PC-9 (cell line): ENCODE measurements at regions not wholly inside any gene's neighbourhood (a gene's known extent, or its start where the extent isn't known, plus 50 kb on each side); places are given as distances from the start of the nearest gene placed in this dataset.

Experiments
- BruUV-seq: library from RNA; stranded (reverse); fragments of 400-500 nt; replicated peaks from 2 replicates; lab custom pipeline; 2021; lab: Mats Ljungman, UMichigan
- CTCF ChIA-PET: fragments of 300-600 bp; sonication (Branson Sonifier 250); formaldehyde crosslinking; loops from one replicate; lab custom pipeline; 2022; ENCODE audit warnings: antibody characterized with exemption; lab: Charles Lee
- POLR2A ChIA-PET: fragments of 300-600 bp; sonication (Branson Sonifier 250); formaldehyde crosslinking; loops from one replicate; lab custom pipeline; 2022; ENCODE audit warnings: antibody characterized with exemption; ENCODE audit not compliant: unreplicated experiment; lab: Charles Lee
- DNase-seq, 2 experiments: peaks; one replicate each; pipeline versions ENCODE4 v3.0.0 to v3.0.0-alpha.2; 2015 to 2022; ENCODE audit warnings: mixed read lengths in 1 of 2
- H2AFZ ChIP-seq: fragments of 200-600 bp; sonication (generic); 2 replicates; pipeline ENCODE4 v1.8.1; 2017; ENCODE audit warnings: antibody characterized with exemption
- H3F3A ChIP-seq: fragments of 200-600 bp; sonication (generic); 2 replicates; pipeline ENCODE4 v1.8.1; 2017; ENCODE audit warnings: antibody characterized with exemption, mild to moderate bottlenecking, low read depth; ENCODE audit not compliant: insufficient read depth
- H3K27ac ChIP-seq: fragments of 200-600 bp; sonication (generic); 2 replicates; pipeline ENCODE4 v1.6.1; 2016; ENCODE audit warnings: mixed run types
- H3K27me3 ChIP-seq: fragments of 200-600 bp; sonication (generic); 2 replicates; pipeline ENCODE4 v1.6.1; 2016; ENCODE audit warnings: low read depth, mixed run types; ENCODE audit not compliant: insufficient read depth
- H3K36me3 ChIP-seq: fragments of 200-600 bp; sonication (generic); 2 replicates; pipeline ENCODE4 v1.6.1; 2016; ENCODE audit warnings: low read depth, mixed run types
- H3K4me1 ChIP-seq: fragments of 200-600 bp; sonication (generic); replicated peaks from 2 replicates; pipeline ENCODE4 v1.6.1; 2016; ENCODE audit warnings: mixed run types; ENCODE audit not compliant: insufficient read depth
- H3K4me2 ChIP-seq: fragments of 200-600 bp; sonication (generic); 2 replicates; pipeline ENCODE4 v1.6.1; 2017; ENCODE audit warnings: mixed run types
- H3K4me3 ChIP-seq: fragments of 200-600 bp; sonication (generic); 2 replicates; pipeline ENCODE4 v1.6.1; 2016; ENCODE audit warnings: mixed run types
- H3K79me2 ChIP-seq: fragments of 200-600 bp; sonication (generic); 2 replicates; pipeline ENCODE4 v1.6.1; 2017; ENCODE audit warnings: low read depth, mixed run types
- H3K9me2 ChIP-seq: fragments of 200-600 bp; sonication (generic); 2 replicates; pipeline ENCODE4 v1.8.1; 2017; ENCODE audit warnings: mild to moderate bottlenecking; ENCODE audit not compliant: insufficient read depth
- H3K9me3 ChIP-seq: fragments of 200-600 bp; sonication (generic); 2 replicates; pipeline ENCODE4 v1.8.1; 2016; ENCODE audit warnings: low read depth; ENCODE audit not compliant: insufficient read depth
- H4K20me1 ChIP-seq: fragments of 200-600 bp; sonication (generic); 2 replicates; pipeline ENCODE4 v1.8.1; 2017; ENCODE audit not compliant: insufficient read depth
- CTCF ChIP-seq: fragments of 200-600 bp; sonication (generic); conservative IDR thresholded peaks from 2 replicates; pipeline ENCODE4 v1.6.1; 2017; ENCODE audit warnings: mixed run types, antibody characterized with exemption, mild to moderate bottlenecking, moderate library complexity
- EZH2 ChIP-seq: fragments of 200-600 bp; sonication (generic); IDR thresholded peaks from 2 replicates; pipeline ENCODE4 v1.8.0; 2017; ENCODE audit warnings: antibody characterized with exemption, low read depth
- intact Hi-C: fragments of 100-400 bp; cut with micrococcal nuclease; formaldehyde crosslinking; loops from one replicate; pipeline ENCODE4 v1.10.0; 2022; ENCODE audit not compliant: unreplicated experiment

- TF ChIP-seq CTCF (no peak), EZH2 (no peak)
- H3K9me3 ChIP-seq, result no peaks in the 10 kb centered on the region
- intact Hi-C loops, result no loop called here
- H3F3A ChIP-seq, result no peaks in the 10 kb centered on the region
- no peaks in the 10 kb centered on the region for H3K4me1 ChIP-seq
- no peak overlapping the region for H3K4me3 ChIP-seq
- H3K4me2 ChIP-seq, result no peak overlapping the region
- POLR2A ChIA-PET, result no interaction called here
- CTCF ChIA-PET, result no interaction called here
- H3K27ac ChIP-seq, result no peak overlapping the region
- H3K27me3 ChIP-seq, result no peaks in the 10 kb centered on the region
- no peaks in the 10 kb centered on the region for H3K9me2 ChIP-seq
- no peak overlapping the region for H2AFZ ChIP-seq
- no TSS peak for BruUV-seq
- no peak for DNase-seq
- H3K36me3 ChIP-seq, result no peaks in the 10 kb centered on the region
- no peaks in the 10 kb centered on the region for H4K20me1 ChIP-seq
- no peaks in the 10 kb centered on the region for H3K79me2 ChIP-seq
Measured at GRCh38 chr15:25180606-25181292, 226.0 kb downstream of the SNRPN start.

GRCh38 chr15:25181293-25182097, 226.7 kb downstream of the SNRPN start:
- CTCF ChIA-PET, result no interaction called here

GRCh38 chr15:25182098-25182478, 227.3 kb downstream of the SNRPN start:
- Histone ChIP-seq H3K27ac (no peak overlapping the region), H3K4me1 (no peaks in the 10 kb centered on the region), H3K4me3 (no peak overlapping the region), H3K27me3 (no peaks in the 10 kb centered on the region), H3K9me3 (no peaks in the 10 kb centered on the region), H2AFZ (no peak overlapping the region), H4K20me1 (no peaks in the 10 kb centered on the region), H3F3A (no peaks in the 10 kb centered on the region), H3K9me2 (no peaks in the 10 kb centered on the region), H3K36me3 (no peaks in the 10 kb centered on the region), H3K4me2 (no peak overlapping the region), H3K79me2 (no peaks in the 10 kb centered on the region)
- POLR2A ChIA-PET, result no interaction called here
- CTCF ChIA-PET, result no interaction called here
- intact Hi-C loops, result no loop called here
- no peak for DNase-seq
- no TSS peak for BruUV-seq
- TF ChIP-seq EZH2 (no peak), CTCF (no peak)

More at GRCh38 chr15:25181293-25182097, 226.7 kb downstream of the SNRPN start:
- intact Hi-C loops, result no loop called here
- Histone ChIP-seq H3K36me3 (no peaks in the 10 kb centered on the region), H3K4me2 (no peak overlapping the region), H3K79me2 (no peaks in the 10 kb centered on the region), H3F3A (no peaks in the 10 kb centered on the region), H2AFZ (no peak overlapping the region), H3K27me3 (no peaks in the 10 kb centered on the region), H3K9me3 (no peaks in the 10 kb centered on the region), H3K4me3 (no peak overlapping the region), H3K4me1 (no peaks in the 10 kb centered on the region), H3K27ac (no peak overlapping the region), H3K9me2 (no peaks in the 10 kb centered on the region), H4K20me1 (no peaks in the 10 kb centered on the region)
- POLR2A ChIA-PET, result no interaction called here
- BruUV-seq, result no TSS peak
- DNase-seq, result no peak
- TF ChIP-seq EZH2 (no peak), CTCF (no peak)
